Superior temporal gyrus (tissue), 1 donor: ENCODE measurements at regions not wholly inside any gene's neighbourhood (a gene's known extent, or its start where the extent isn't known, plus 50 kb on each side); places are given as distances from the start of the nearest gene placed in this dataset.

Source experiments
- DNase-seq: peaks from one replicate; pipeline ENCODE4 v3.0.0-alpha.2; 2016; ENCODE audit errors: extremely low spot score

DNA sequence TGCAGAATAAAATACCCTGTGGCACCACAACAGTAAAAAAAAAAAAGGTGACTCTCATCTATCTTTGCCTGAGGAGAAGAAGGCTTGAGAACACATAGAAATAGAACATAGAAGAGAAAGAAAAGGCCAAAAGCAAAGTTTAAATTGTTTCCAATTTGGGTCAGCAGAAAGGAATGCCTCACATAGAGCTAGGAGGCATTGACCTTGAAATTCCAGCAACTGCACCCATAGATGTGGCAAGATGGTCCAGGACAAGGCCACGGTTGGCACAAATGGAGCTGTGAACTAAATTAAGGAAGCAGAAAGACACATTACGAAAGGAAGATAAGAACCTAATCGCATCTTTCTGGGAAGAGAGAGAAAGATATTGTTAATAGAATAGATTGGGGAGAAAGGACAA is 588.3 kb downstream of the LMO4 start:
- DNase-seq = no peak

DNA sequence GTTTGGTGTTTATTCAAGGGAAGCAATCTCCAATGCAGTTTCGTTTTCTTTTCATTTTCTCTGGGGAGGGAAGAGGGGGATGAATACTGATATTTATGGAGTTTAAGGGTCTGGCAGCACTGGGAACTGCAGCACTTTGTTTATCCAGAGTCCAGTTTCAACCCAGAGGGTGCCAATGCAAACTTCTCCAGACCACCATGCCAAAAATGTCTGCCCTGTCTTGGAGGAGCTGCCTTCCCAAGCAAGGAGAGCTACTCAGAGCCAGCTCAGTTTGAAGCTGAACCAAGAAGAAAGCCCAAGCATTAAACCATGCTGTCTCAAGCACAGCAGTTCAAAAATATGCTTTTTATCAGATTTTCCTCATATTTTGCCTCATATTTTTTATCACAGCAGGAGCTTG is 589.7 kb downstream of the LMO4 start:
- no peak for DNase-seq

DNA sequence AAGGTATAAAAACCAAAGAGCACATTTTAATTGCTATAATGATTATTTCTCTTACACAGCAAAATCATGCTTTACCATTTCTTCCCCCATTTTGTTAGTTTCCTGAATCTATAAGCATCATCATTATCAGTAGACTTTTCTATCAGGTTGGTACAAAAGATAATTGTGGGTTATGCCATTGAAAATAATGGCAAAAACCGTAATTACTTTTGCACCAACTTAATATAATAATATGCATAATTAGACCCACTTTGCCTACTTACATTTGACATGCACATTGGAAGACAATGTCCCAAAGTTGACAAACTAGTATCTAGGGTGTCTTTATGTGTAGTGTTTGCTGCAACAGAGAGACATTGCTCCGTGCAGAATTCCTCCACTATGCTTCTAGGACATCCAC is 594.2 kb downstream of the LMO4 start:
- no peak for DNase-seq

DNA sequence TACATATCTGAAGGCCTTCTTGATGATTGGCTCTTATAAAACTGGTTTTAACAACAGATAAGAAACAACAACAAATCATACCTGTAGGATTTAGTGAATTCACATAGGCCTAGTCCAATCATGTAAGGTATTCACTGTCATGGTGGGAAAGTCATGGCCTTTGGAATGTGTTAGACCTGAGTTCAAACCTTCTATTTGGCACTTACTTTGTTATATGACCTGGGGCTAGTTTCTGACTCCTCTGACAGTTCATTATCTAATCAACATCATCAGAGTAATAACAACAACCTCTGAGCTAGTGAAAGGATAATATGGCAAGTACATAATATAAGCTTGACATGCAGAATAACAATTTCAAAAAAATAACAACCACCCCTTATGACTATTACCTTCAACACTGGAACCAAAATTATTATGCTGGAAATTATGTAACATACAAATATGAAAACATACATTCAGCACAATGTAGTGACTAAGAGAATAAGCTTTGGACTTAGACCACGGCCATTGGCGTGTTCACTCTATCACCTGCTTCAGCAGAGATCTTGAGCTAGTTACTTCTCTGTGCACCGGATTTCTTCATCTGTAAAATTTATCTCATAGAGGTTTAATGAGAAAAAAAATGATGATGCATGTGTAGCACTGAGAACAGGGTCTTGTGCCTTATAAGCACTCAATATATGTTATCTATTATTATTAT is 597.6 kb downstream of the LMO4 start:
- DNase-seq = no peak

DNA sequence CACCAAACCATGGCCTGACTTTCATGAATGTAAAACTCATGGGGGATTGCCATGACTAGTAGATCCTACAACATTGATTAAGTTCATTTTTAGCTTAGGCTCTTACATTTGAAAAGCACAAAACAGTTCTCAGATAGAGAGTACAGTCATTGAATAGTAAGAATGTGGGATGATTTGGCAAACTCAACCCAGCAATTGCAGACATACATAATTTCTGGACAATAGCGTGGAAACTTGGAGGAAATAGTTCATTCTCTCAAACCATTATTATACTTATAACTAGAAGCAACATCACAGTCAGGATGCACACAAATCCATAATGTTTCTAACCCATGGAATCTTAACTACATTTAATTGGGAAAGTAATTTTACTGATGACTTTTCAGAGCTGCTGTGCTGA is 598.2 kb downstream of the LMO4 start:
- DNase-seq = no peak

DNA sequence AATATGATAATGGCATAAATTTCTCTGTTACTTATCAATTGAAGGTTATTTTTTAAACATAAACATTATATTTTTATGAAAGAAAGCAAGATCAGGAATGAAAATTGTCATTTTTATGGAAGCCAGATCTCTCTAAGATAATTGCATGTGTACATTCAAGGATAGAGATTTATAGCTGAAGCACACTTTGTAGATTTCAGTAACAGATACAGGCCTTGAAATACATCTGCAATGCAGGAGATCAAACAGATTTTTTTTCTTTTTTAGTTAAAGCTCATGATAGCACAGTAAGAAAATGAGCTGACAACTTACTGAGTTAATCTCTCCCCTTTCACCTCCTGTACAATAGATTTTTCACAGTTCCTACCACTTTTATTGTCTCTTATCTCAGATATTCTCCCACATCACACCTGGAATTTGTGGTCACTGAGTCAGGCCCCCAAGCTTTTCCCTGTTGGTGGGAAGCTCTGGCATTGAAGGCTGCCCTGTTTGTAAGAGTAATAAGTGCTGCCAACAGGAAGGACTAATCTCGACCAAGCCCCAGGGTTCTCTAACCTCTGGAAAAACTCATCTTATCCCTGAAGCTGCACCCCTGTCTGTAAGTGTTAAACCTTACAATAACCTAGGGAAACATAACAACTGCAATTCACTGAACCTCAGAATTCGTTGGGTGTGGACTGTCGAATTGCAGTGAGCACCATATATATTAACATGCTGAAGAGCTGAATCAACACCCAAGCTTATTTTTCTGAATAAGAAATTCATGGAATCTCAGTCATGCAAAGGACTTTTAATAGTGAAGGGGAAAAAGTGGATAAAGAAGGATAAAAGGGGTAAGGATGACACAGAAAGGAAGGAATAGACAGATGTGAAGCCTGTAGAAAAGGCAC is 599.0 kb downstream of the LMO4 start:
- DNase-seq = no peak

DNA sequence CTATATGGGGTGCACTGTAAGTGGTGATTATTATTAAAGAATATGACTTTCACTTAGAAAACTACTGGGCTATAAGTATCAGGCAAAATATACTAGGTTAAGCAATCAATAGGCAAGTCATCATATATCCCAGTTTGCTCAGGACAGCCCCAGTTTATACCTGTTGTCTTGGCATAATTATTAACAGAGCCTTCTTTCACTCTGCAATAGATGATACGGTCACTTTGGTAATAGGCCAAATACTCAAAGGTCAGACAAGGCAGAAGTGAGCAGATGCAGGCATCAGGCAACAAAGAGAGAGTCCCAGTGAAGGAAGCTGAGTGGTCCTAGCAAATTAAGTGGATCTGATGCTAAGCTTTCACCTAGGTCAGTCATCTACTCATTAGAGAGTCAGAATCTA is 599.9 kb downstream of the LMO4 start:
- no peak for DNase-seq

DNA sequence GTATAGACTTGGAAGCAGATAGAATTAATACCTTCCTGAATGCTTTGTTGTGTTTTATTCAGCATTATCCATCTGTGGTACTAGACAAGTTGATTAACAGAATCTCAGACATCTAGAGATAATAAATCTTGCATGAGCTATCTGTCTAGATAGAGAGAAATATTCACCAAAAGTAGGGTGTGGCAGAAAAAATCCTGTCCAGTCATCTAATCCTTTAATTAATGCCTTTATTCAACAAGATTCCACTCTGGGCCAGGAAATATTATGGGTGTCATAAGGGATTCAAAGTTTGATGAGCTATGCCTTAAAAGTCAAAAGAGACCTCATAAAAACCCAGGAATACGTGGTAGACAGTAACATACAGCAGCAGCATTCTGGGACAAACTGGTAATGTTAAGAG is 601.2 kb downstream of the LMO4 start:
- DNase-seq = no peak

DNA sequence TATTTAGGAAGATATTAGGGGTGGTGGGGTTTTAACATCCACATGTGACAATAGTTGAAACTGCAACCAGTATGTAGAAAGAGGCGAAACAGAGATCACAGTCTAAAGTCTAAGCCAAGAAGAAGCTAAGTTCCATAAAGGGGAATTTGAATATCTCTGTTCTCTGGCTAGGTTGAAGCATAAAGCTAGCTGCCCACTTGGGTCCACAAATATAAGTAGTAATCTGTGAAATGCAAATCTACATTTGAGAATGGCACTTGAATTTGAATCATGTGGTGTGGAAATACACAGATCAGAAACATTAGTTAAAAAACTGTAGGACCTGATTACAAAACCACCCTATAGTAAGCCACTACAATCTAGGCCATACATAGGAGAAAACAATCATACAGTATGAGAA is 602.1 kb downstream of the LMO4 start:
- DNase-seq = no peak

DNA sequence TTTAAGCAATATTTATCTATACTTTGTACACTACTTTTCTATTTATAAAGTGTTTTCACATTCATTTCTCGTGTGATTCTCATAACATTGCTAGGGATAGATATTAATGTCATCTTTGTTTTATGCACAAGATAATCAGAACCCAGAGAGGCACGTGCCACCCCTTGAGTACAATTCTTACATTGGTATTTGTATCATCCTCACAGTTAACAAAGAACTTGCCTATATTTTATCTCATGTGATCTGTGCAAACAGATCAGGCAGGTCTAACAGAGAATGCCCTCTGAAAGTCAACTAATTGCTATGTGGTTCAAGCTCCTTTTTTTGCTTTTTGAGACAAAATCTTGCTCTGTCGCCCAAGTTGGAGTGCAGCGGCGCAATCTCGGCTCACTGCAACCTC is 604.5 kb downstream of the LMO4 start:
- no peak for DNase-seq

DNA sequence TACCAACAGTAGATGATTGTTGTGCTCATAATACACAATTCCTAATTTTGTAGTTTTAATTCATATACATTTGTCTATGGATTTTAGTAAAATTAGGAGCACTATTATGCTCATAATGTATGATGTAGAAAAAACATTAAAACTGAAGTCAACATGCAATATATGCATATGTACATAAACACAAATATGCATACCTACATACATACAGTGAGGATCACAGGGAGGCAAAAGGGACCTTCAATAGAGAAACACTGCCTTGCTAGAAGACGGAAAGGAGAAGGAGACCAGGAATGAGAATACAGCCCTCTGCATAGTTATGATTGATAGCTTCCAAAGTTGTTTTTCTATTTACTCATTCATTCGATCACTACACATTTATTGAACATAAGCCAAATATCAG is 606.5 kb downstream of the LMO4 start:
- DNase-seq = no peak

DNA sequence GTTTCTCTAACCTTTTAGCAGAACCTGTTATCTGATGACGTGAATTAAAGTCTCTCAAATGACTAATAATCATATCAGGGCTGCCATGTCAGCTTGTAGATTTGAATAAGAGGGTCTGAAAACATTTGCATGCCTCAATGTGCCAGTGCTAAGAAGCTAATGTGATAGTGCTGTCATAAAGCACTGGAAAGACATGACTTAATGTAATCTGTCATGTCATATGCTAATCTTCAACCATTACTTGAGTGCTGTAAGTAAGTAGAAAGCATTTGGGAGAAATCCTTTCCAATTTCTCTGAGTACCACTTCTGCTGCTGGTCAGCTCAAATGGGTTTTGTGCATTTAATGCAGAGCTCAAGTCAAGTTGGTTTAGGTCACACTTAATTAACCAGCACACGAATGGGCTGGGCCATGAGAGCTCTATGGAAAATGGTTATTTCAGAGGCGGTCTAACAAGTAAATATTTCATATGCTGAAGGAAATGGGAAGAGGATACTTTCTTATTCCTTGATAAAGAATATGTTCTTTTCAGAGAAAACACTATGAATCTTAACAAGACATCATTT is 609.2 kb downstream of the LMO4 start:
- no peak for DNase-seq

DNA sequence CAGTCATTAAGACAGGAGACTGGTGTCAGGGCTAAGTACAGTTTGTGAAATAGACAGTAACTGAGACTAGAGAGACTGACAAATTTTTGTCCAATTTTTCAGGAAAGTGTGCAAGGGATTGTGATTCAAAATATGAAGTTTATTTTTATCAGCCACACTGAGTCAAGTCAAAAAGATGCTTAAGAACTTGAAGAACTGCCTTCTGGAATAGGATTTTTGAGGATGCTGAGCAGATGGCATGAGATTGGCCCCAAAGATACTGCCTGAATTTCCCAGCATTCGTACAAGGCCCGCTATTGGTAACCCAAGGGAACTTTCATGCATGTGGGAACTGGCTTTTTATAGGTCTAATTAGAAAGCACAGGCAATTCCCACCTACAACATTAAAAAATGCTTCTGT is 610.0 kb downstream of the LMO4 start:
- DNase-seq = peak; percentile 37

DNA sequence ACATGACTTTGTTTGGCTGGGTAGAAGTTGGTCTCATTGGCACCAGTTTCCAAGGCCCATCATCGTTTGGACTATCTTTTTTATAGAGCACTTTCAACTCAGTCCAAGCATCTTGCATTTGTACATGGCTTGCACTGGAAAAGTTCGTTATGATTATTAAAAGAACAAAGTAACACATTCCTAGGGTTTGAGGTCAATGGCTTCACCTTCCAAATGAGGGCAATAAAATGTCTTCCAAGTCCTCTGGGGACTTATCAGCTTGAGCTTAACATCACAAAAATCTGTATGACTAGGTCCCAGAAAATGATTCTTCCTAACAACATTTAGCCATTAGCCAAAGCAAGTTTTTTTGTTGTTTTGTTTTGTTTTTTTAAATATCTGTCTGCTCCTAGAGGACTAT is 610.8 kb downstream of the LMO4 start:
- no peak for DNase-seq

DNA sequence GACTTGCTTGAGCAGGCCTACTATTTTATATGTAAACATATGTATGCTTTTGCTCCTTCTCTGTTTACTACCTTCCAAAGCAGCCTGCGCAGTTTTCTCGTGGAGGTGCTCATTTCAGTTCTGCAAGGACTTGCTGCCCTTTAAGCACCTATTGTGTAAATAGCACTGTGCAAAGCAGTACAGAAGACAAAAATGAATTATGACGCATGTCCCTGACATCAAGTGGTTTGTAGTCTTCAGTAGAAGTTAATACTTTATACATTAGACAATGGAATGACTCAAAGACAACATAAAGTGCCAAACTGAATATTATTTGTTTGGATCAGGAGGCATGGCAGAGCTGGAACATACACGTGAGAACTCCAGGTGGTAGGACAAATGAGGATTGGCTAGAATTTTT is 611.7 kb downstream of the LMO4 start:
- no peak for DNase-seq

DNA sequence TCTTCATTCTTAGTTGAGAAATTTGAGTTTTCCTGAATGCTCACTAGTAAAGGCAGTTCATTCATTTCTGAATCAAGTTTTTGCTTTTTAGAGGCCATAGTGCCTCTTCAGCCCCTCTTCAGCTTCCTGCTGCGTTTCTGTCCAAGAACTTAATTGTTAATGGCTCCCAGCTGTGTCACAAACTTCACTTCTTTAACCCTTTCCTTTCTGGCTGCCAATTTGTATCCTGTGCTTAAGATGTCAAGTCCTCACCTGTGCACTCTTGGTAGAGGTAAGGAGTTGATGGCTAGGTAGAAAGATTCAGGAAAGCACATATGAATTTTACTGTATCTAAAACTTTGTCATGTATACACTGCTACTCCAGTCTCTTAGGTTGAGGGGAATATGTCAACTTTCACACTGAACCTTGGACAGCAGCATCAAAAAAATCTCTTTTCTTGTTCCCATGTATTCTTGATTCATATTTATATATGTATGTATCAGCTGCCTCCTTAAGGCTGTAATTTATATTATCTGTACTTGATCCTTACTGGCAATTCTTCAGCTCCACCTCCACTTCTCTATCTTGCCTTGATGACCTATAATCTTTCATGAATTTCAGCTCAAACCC is 612.8 kb downstream of the LMO4 start:
- no peak for DNase-seq

DNA sequence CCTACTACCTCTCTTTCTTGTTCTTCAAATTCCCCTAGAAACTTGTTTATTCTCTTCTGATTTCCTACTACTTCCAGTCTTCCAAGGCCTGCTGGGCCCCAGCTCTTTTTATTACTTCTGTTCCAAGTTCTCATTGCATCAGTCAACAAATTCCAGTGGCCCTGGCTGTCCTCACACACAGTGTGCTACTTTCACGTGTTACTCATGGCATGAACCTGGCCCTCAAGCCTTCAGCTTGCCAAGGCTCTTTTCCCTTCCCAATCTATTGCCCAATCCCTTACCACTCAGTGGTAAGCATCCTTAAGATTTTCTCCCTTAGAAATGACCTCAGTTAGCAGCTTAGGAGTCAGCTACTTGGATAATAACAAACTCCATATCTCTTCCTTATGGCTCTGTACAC is 613.5 kb downstream of the LMO4 start:
- no peak for DNase-seq

DNA sequence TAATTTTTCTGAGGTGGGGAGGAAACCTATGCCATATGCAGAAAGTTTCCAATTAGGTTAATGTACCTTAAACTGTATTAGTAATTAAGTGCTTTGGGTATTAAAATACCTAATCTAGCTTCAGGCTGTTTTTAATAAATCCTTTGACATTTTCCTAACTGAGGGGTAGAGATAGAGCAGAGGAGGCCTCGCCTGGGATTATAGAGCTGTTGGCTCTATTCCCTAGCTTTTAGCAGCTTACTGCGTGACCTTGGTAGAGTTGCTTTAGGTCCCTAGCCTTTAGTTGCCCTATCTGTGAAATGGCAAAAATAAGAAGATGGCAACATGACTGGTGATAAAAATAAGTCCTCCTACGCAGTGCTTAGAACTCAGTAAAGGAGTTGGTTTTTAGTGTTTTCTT is 621.0 kb downstream of the LMO4 start:
- no peak for DNase-seq

DNA sequence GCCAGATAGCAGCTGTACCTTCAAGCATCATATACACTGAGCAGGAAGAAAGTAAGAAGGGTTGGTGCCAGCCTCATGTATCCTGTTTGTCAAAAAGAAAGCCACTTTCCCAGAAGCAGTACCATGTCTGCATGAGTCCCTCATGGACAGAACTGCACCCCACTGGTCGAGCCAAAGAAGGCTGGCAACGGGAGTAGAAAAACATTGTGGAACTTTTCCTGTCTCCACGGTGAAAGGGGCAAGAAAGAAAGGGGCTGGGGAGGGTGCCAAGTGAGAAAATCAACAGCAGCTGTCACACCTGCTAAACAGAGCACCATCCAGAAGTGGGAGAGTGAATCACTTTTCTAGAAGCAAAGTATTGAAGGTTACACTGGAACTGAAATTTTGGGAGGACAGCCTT is 621.7 kb downstream of the LMO4 start:
- DNase-seq = no peak

DNA sequence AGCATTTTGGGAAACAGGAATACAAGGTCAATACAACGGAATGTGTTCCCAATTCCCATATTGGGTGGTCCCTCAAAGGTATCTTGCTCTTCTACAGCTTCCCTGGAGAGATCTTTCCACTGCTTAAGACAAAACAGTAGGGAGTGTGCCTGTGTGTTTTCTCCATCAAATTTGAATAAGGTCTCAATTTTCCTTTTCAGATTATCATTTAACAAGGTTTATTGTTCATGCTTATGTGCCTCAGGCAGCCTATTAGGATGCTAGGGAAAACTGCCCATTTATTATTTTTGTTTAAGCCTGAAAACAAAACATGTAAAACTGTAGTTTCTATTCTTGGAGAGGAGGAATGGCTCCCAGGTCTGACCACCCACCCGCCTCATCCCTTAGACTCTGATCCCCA is 622.7 kb downstream of the LMO4 start:
- no peak for DNase-seq

DNA sequence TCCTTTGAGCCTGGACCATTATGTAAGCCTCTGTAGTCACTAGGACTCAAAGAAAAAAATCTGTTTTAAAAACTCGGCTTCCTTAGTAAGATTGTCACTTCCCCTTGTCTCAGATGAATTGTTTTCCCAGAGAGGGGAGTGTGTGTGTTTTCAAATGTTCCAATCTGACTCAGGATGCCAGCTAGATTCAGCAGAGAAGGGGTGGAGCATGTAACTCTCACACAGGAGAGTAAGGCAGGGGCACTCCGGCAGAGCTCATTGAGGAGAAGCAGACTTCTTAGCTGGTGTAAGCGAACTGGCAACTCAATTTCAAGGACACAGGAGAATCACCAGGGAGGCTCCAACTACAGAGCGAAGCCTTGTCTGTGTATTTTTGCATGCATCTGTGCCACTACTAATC is 623.2 kb downstream of the LMO4 start:
- DNase-seq = peak; percentile 25

DNA sequence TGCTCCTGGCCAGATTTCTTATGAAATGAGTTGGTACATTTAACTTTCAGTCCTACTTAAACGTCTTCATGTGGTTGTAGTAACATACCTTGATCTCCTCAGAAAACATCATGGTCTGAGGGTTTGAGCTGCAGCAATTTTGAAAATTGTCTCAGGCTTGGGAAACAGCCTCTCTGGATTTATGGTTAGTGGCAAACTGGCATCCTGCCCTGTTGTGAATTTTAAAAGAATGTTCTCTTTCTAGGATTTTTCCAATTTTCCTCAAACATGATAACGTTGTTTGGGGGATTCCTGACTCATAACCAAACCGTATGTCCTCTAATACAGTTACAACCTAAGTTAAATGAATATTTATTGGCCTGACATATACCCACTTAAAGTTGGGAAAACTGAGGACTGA is 624.4 kb downstream of the LMO4 start:
- no peak for DNase-seq
